Naive B cell (primary cell): ENCODE measurements at regions not wholly inside any gene's neighbourhood (a gene's known extent, or its start where the extent isn't known, plus 50 kb on each side); places are given as distances from the start of the nearest gene placed in this dataset.

Experiments used
- ATAC-seq, 2 donors: fragments of 150-1000 bp; cut with Tn5 transposase; 2 replicates each; pipeline ENCODE4 v1.10.0; 2021; ENCODE audit warnings: low read depth in 2 of 2, mild to moderate bottlenecking in 2 of 2, moderate library complexity in 2 of 2
- DNase-seq: peaks from one replicate; pipeline ENCODE4 v3.0.0; 2022
- H3K27ac Mint-ChIP-seq, 6 donors: one replicate each; pipeline ENCODE4 v1.8.0; 2020 to 2022; ENCODE audit warnings: mild to moderate bottlenecking in 6 of 6, mixed read lengths in 6 of 6, moderate library complexity in 5 of 6, inconsistent platforms in 2 of 6
- H3K27me3 Mint-ChIP-seq, 3 donors: one replicate each; pipeline ENCODE4 v1.8.0; 2021 to 2022; ENCODE audit warnings: mixed read lengths in 3 of 3, mild to moderate bottlenecking in 1 of 3
- H3K36me3 Mint-ChIP-seq, 2 donors: one replicate each; pipeline ENCODE4 v1.8.0; 2020 to 2022; ENCODE audit warnings: mixed read lengths in 2 of 2, inconsistent platforms in 1 of 2, mild to moderate bottlenecking in 1 of 2
- H3K4me1 Mint-ChIP-seq, 3 donors: one replicate each; pipeline ENCODE4 v1.8.0; 2020 to 2022; ENCODE audit warnings: mixed read lengths in 3 of 3, inconsistent platforms in 1 of 3, mild to moderate bottlenecking in 1 of 3, moderate library complexity in 1 of 3
- H3K4me3 Mint-ChIP-seq, 8 donors: one replicate each; pipeline ENCODE4 v1.8.0; 2020 to 2022; ENCODE audit warnings: mild to moderate bottlenecking in 8 of 8, mixed read lengths in 8 of 8, moderate library complexity in 8 of 8, inconsistent platforms in 2 of 8
- H3K9me3 Mint-ChIP-seq, 7 donors: one replicate each; pipeline ENCODE4 v1.8.0; 2020 to 2022; ENCODE audit warnings: mixed read lengths in 7 of 7, mild to moderate bottlenecking in 5 of 7, inconsistent platforms in 2 of 7, moderate library complexity in 1 of 7

GRCh38 chr15:25176991-25177954, 222.5 kb downstream of the SNRPN start:
- DNase-seq (no peak), ATAC-seq (no peak)
- peaks cover 0 to 14% of the 10 kb centered on the region in 2 donors for H3K36me3 Mint-ChIP-seq
- H3K27ac Mint-ChIP-seq = no peak overlapping the region
- H3K4me1 Mint-ChIP-seq = no peaks in the 10 kb centered on the region
- peak overlapping the region in 1 of 8 donors; percentile 56 for H3K4me3 Mint-ChIP-seq
- no peaks in the 10 kb centered on the region for H3K27me3 Mint-ChIP-seq
- H3K9me3 Mint-ChIP-seq = peaks cover 8 to 45% (median 31%) of the 10 kb centered on the region in 7 donors

GRCh38 chr15:25177955-25178801, 223.4 kb downstream of the SNRPN start:
- H3K9me3 Mint-ChIP-seq = peaks cover 8 to 46% (median 29%) of the 10 kb centered on the region in 7 donors

GRCh38 chr15:25178835-25179672, 224.3 kb downstream of the SNRPN start:
- Mint-ChIP-seq H3K4me3 (no peak overlapping the region), H3K27me3 (no peaks in the 10 kb centered on the region), H3K36me3 (peaks cover 0 to 8% of the 10 kb centered on the region in 2 donors), H3K9me3 (peaks cover 8 to 39% (median 25%) of the 10 kb centered on the region in 7 donors), H3K4me1 (no peaks in the 10 kb centered on the region), H3K27ac (no peak overlapping the region)
- ATAC-seq (no peak), DNase-seq (no peak)

More at GRCh38 chr15:25177955-25178801, 223.4 kb downstream of the SNRPN start:
- no peaks in the 10 kb centered on the region for H3K27me3 Mint-ChIP-seq
- no peaks in the 10 kb centered on the region for H3K4me1 Mint-ChIP-seq
- peaks cover 0 to 8% of the 10 kb centered on the region in 2 donors for H3K36me3 Mint-ChIP-seq
- ATAC-seq (no peak), DNase-seq (no peak)
- no peak overlapping the region for H3K27ac Mint-ChIP-seq
- peak overlapping the region in 1 of 8 donors; percentile 25 for H3K4me3 Mint-ChIP-seq

- Mint-ChIP-seq H3K27ac (no peak overlapping the region), H3K27me3 (no peaks in the 10 kb centered on the region), H3K36me3 (peaks cover 0 to 3% of the 10 kb centered on the region in 2 donors), H3K4me3 (no peak overlapping the region), H3K4me1 (no peaks in the 10 kb centered on the region), H3K9me3 (peaks cover 3 to 31% (median 19%) of the 10 kb centered on the region in 7 donors)
- no peak for ATAC-seq
- no peak for DNase-seq
Observed at GRCh38 chr15:25179673-25180511, 225.1 kb downstream of the SNRPN start.

GRCh38 chr15:25180606-25181292, 226.0 kb downstream of the SNRPN start:
- no peak overlapping the region for H3K4me3 Mint-ChIP-seq
- H3K4me1 Mint-ChIP-seq = no peaks in the 10 kb centered on the region
- no peaks in the 10 kb centered on the region for H3K27me3 Mint-ChIP-seq
- H3K36me3 Mint-ChIP-seq = no peaks in the 10 kb centered on the region
- H3K9me3 Mint-ChIP-seq = peaks cover 0 to 24% (median 15%) of the 10 kb centered on the region in 7 donors
- DNase-seq = no peak
- no peak for ATAC-seq
- no peak overlapping the region for H3K27ac Mint-ChIP-seq

GRCh38 chr15:25181293-25182097, 226.7 kb downstream of the SNRPN start:
- H3K27me3 Mint-ChIP-seq = no peaks in the 10 kb centered on the region
- H3K9me3 Mint-ChIP-seq = peaks cover 0 to 20% (median 14%) of the 10 kb centered on the region in 7 donors
- no peak overlapping the region for H3K27ac Mint-ChIP-seq
- H3K4me1 Mint-ChIP-seq = no peaks in the 10 kb centered on the region
- no peaks in the 10 kb centered on the region for H3K36me3 Mint-ChIP-seq
- no peak for ATAC-seq
- peak overlapping the region in 1 of 8 donors; percentile 10 for H3K4me3 Mint-ChIP-seq
- DNase-seq = no peak

- Mint-ChIP-seq H3K9me3 (peaks cover 0 to 17% (median 14%) of the 10 kb centered on the region in 7 donors), H3K4me1 (no peaks in the 10 kb centered on the region), H3K36me3 (no peaks in the 10 kb centered on the region), H3K4me3 (no peak overlapping the region), H3K27ac (no peak overlapping the region), H3K27me3 (no peaks in the 10 kb centered on the region)
- DNase-seq (no peak), ATAC-seq (no peak)
Observed at GRCh38 chr15:25182098-25182478, 227.3 kb downstream of the SNRPN start.

GRCh38 chr15:25182736-25183445, 228.1 kb downstream of the SNRPN start:
- DNase-seq (no peak), ATAC-seq (no peak)
- Mint-ChIP-seq H3K4me1 (no peaks in the 10 kb centered on the region), H3K36me3 (no peaks in the 10 kb centered on the region), H3K27me3 (no peaks in the 10 kb centered on the region), H3K9me3 (peaks cover 0 to 17% (median 14%) of the 10 kb centered on the region in 7 donors), H3K27ac (no peak overlapping the region), H3K4me3 (no peak overlapping the region)

GRCh38 chr15:25183581-25184251, 228.9 kb downstream of the SNRPN start:
- Mint-ChIP-seq H3K4me3 (no peak overlapping the region), H3K4me1 (no peaks in the 10 kb centered on the region), H3K36me3 (no peaks in the 10 kb centered on the region), H3K27me3 (no peaks in the 10 kb centered on the region), H3K9me3 (peaks cover 0 to 16% (median 10%) of the 10 kb centered on the region in 7 donors), H3K27ac (no peak overlapping the region)
- ATAC-seq = no peak
- DNase-seq = no peak

- H3K27me3 Mint-ChIP-seq = no peaks in the 10 kb centered on the region
- ATAC-seq (no peak), DNase-seq (no peak)
- no peak overlapping the region for H3K27ac Mint-ChIP-seq
- no peaks in the 10 kb centered on the region for H3K36me3 Mint-ChIP-seq
- H3K9me3 Mint-ChIP-seq = peaks cover 0 to 15% (median 10%) of the 10 kb centered on the region in 7 donors
- no peak overlapping the region for H3K4me3 Mint-ChIP-seq
- no peaks in the 10 kb centered on the region for H3K4me1 Mint-ChIP-seq
Observed at GRCh38 chr15:25184356-25185155, 229.8 kb downstream of the SNRPN start.
